ENCODE measurements at regions not wholly inside any gene's neighbourhood (a gene's known extent, or its start where the extent isn't known, plus 50 kb on each side); places are given as distances from the start of the nearest gene placed in this dataset.

DNA sequence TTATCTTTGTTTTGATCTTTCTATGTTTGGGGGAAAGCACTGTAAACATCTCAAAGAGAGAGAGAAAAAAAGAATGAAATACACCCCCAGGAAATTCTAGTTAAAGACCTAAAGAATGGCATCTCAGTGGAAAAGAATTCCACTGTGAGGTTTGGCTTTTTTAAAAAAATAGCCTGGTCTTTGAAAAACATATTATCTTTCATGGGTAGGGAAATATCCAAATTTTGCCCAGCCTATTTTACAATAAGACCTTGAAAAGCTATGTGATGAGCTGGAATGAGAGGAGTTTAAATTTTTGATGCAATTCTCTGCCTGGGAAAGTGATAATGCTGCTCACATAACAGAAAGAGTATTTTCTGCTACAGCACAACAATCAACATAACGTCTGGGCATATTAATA lies 348.1 kb upstream of the WWC1 start:
- TF ChIP-seq, protein P1, sequence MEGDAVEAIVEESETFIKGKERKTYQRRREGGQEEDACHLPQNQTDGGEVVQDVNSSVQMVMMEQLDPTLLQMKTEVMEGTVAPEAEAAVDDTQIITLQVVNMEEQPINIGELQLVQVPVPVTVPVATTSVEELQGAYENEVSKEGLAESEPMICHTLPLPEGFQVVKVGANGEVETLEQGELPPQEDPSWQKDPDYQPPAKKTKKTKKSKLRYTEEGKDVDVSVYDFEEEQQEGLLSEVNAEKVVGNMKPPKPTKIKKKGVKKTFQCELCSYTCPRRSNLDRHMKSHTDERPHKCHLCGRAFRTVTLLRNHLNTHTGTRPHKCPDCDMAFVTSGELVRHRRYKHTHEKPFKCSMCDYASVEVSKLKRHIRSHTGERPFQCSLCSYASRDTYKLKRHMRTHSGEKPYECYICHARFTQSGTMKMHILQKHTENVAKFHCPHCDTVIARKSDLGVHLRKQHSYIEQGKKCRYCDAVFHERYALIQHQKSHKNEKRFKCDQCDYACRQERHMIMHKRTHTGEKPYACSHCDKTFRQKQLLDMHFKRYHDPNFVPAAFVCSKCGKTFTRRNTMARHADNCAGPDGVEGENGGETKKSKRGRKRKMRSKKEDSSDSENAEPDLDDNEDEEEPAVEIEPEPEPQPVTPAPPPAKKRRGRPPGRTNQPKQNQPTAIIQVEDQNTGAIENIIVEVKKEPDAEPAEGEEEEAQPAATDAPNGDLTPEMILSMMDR (optimal IDR thresholded peaks at IDR 0.05 in 1 of 3, IDR thresholded peaks at IDR 0.05 in 1 of 3, conservative IDR thresholded peaks at IDR 0.05 in 1 of 3; ENCODE audit: extremely low read depth in 1 of 3, insufficient read depth in 2 of 3, low read length in 3 of 3) = no peak
- no peak for TF ChIP-seq EZH2 (IDR thresholded peaks at IDR 0.05; ENCODE audit: low read length)

All from keratinocyte (primary cell).